HepG2 (cell line): ENCODE measurements at regions not wholly inside any gene's neighbourhood (a gene's known extent, or its start where the extent isn't known, plus 50 kb on each side); places are given as distances from the start of the nearest gene placed in this dataset.

Experiments used
- ATAC-seq: fragments of 200-7000 bp; cut with Tn5 transposase; 3 replicates; pipeline ENCODE4 v1.9.1; 2020; ENCODE audit warnings: mild to moderate bottlenecking, moderate library complexity
- BruUV-seq: library from RNA; stranded (reverse); fragments of 400-500 nt; replicated peaks from 2 replicates; lab custom pipeline; 2021; lab: Mats Ljungman, UMichigan
- CTCF ChIA-PET: fragments of 300-600 bp; formaldehyde crosslinking; extraction: SDS; loops from one replicate; lab custom pipeline; 2021; ENCODE audit warnings: low total read pairs, inconsistent platforms, low intra/inter-chr PET ratio; lab: Yijun Ruan, JAX
- POLR2A ChIA-PET: fragments of 350-600 bp; sonication (Branson Sonifier 250); formaldehyde crosslinking; loops from one replicate; lab custom pipeline; 2020; ENCODE audit warnings: antibody characterized with exemption, inconsistent platforms; lab: Yijun Ruan, JAX
- DNase-seq: peaks from one replicate; pipeline ENCODE4 v3.0.0-alpha.2; 2015; ENCODE audit warnings: low spot score
- FAIRE-seq: peaks from 3 replicates; lab custom pipeline; 2011; peaks lifted over from hg19 to GRCh38; lab: Jason Lieb, UNC
- H2AFZ ChIP-seq: one replicate; pipeline ENCODE4 v1.6.1; 2011; ENCODE audit warnings: low read length, inconsistent platforms
- H3K27ac ChIP-seq: fragments of 300-600 bp; 3 replicates; pipeline ENCODE4 v1.8.0; 2011; ENCODE audit warnings: mixed run types, mild to moderate bottlenecking, mixed read lengths, low read length, inconsistent platforms; ENCODE audit not compliant: insufficient read depth; ENCODE audit errors: extremely low read length
- H3K27me3 ChIP-seq, 2 experiments: fragments of 200-600 bp in 1 of 2; 2 replicates in 1 of 2; 3 replicates in 1 of 2; pipeline versions ENCODE4 v1.6.0 to v1.8.0; 2011; ENCODE audit warnings: low read length in 2 of 2, mild to moderate bottlenecking in 2 of 2, moderate library complexity in 2 of 2, inconsistent platforms in 1 of 2; ENCODE audit not compliant: insufficient read depth in 2 of 2, control insufficient read depth in 1 of 2
- H3K36me3 ChIP-seq, 2 experiments: fragments of 200-600 bp in 1 of 2; replicated peaks in 1 of 2; 2 replicates in 1 of 2; 3 replicates in 1 of 2; pipeline versions ENCODE4 v1.5.1 to v1.8.0; 2011; ENCODE audit warnings: low read length in 2 of 2, inconsistent platforms in 1 of 2; ENCODE audit not compliant: insufficient read depth in 2 of 2, control insufficient read depth in 1 of 2
- H3K4me1 ChIP-seq: 2 replicates; pipeline ENCODE4 v1.5.1; 2012; ENCODE audit warnings: low read length, inconsistent platforms; ENCODE audit not compliant: insufficient read depth
- H3K4me2 ChIP-seq: 2 replicates; pipeline ENCODE4 v1.6.0; 2011; ENCODE audit warnings: low read depth, low read length, inconsistent platforms
- H3K4me3 ChIP-seq, 3 experiments: fragments of 200-600 bp in 1 of 3; sonication (generic), shearing (Covaris generic) in 1 of 3; replicated peaks in 1 of 3; 2 replicates each; pipeline ENCODE4 v1.5.1; 2011 to 2016; ENCODE audit warnings: low read length in 3 of 3, inconsistent platforms in 2 of 3, low read depth in 2 of 3, mild to moderate bottlenecking in 2 of 3, control low read depth in 1 of 3, mixed read lengths in 1 of 3; ENCODE audit not compliant: insufficient read depth in 1 of 3
- H3K79me2 ChIP-seq: one replicate; pipeline ENCODE4 v1.6.1; 2011; ENCODE audit warnings: low read length, inconsistent platforms; ENCODE audit not compliant: insufficient read depth
- H3K9ac ChIP-seq: 2 replicates; pipeline ENCODE4 v1.6.0; 2011; ENCODE audit warnings: mild to moderate bottlenecking, low read depth, low read length, inconsistent platforms; ENCODE audit not compliant: insufficient read depth
- H3K9me3 ChIP-seq: 2 replicates; pipeline ENCODE4 v1.5.1; 2012; ENCODE audit warnings: mild to moderate bottlenecking, low read length
- H4K20me1 ChIP-seq: 2 replicates; pipeline ENCODE4 v1.6.0; 2011; ENCODE audit warnings: inconsistent platforms, mild to moderate bottlenecking, low read length, moderate library complexity; ENCODE audit not compliant: insufficient read depth
- BRF2 ChIP-seq: sonication (generic); formaldehyde crosslinking; IDR thresholded peaks from 2 replicates; pipeline ENCODE4 v1.8.1; 2022; ENCODE audit warnings: mild to moderate bottlenecking, missing genetic modification reagents
- CEBPG ChIP-seq: IDR thresholded peaks from 2 replicates; pipeline ENCODE4 v1.6.1; 2016
- IRX3 ChIP-seq: sonication (generic); formaldehyde crosslinking; IDR thresholded peaks from 2 replicates; pipeline ENCODE4 v1.8.1; 2023; ENCODE audit warnings: mild to moderate bottlenecking, low read depth, missing genetic modification reagents, borderline replicate concordance
- KLF15 ChIP-seq: sonication (generic); formaldehyde crosslinking; IDR thresholded peaks from 2 replicates; pipeline ENCODE4 v1.8.1; 2023; ENCODE audit warnings: borderline replicate concordance, mild to moderate bottlenecking, inconsistent platforms, missing genetic modification reagents, mixed read lengths
- MAF1 ChIP-seq: sonication (generic); formaldehyde crosslinking; IDR thresholded peaks from 2 replicates; pipeline ENCODE4 v1.5.0; 2020; ENCODE audit warnings: missing genetic modification reagents, borderline replicate concordance
- MTA3 ChIP-seq: sonication (generic); formaldehyde crosslinking; IDR thresholded peaks from 2 replicates; pipeline ENCODE4 v1.4.0; 2020; ENCODE audit warnings: missing genetic modification reagents
- MXI1 ChIP-seq: IDR thresholded peaks from 3 replicates; pipeline ENCODE4 v1.6.1; 2012; ENCODE audit warnings: low read depth, low read length, inconsistent platforms, borderline replicate concordance
- ZHX1 ChIP-seq: sonication (generic); formaldehyde crosslinking; IDR thresholded peaks from 2 replicates; pipeline ENCODE4 v1.8.1; 2022; ENCODE audit warnings: low read depth, mild to moderate bottlenecking, missing genetic modification reagents
- ZNF333 ChIP-seq: sonication (generic); formaldehyde crosslinking; IDR thresholded peaks from 2 replicates; pipeline ENCODE4 v1.4.0; 2020; ENCODE audit warnings: mild to moderate bottlenecking, missing genetic modification reagents, borderline replicate concordance
- ZNF691 ChIP-seq: sonication (generic); formaldehyde crosslinking; IDR thresholded peaks from 2 replicates; pipeline ENCODE4 v1.4.0; 2020; ENCODE audit warnings: missing genetic modification reagents, low read depth, mild to moderate bottlenecking, borderline replicate concordance
- ZNF878 ChIP-seq: sonication (generic); formaldehyde crosslinking; IDR thresholded peaks from 2 replicates; pipeline ENCODE4 v1.8.1; 2023; ENCODE audit warnings: mild to moderate bottlenecking, missing genetic modification reagents, moderate library complexity
- WGBS: methylation state at CpG from one replicate; pipeline ENCODE4 v1.1.6; 2017; ENCODE audit warnings: low lambda C conversion rate; 5-methylcytosine and 5-hydroxymethylcytosine counted together
- in situ Hi-C: cut with HindIII; loops from 2 replicates; pipeline ENCODE4 v1.10.0; 2017; ENCODE audit warnings: low pct_unique_long_range_greater_than_20kb; ENCODE audit not compliant: extremely low pct_ligation_motif_present
- intact Hi-C: fragments of 100-400 bp; cut with micrococcal nuclease; formaldehyde crosslinking; loops from one replicate; pipeline ENCODE4 v1.10.0; 2022; ENCODE audit not compliant: unreplicated experiment

GRCh38 chr12:98374007-98374406 lies 141.4 kb upstream of the TMPO start:
- no TSS peak for BruUV-seq
- H3K36me3 ChIP-seq, result no peaks in the 10 kb centered on the region
- no peak for FAIRE-seq

More at GRCh38 chr12:98374007-98374406, 141.4 kb upstream of the TMPO start:
- Histone ChIP-seq H3K4me2 (no peak overlapping the region), H3K27ac (no peak overlapping the region), H4K20me1 (no peaks in the 10 kb centered on the region), H3K27me3 (no peaks in the 10 kb centered on the region; a peak in 1 of 5 replicates), H3K4me3 (no peak overlapping the region), H3K9ac (no peak overlapping the region)
- POLR2A ChIA-PET, result no interaction called here
- in situ Hi-C loops, result no loop called here
- DNase-seq, result no peak
- intact Hi-C loops, result loop anchor here (5.0 to 10.0 kb wide), 3 partner anchors 369 to 1797 kb away; no protein-coding TSS in a partner anchor
- TF ChIP-seq BRF2 (CRISPR knock-in tag) (no peak), IRX3 (CRISPR knock-in tag) (no peak), ZNF878 (CRISPR knock-in tag) (no peak), MTA3 (CRISPR knock-in tag) (no peak), ZHX1 (CRISPR knock-in tag) (no peak), MAF1 (no peak), ZNF333 (CRISPR knock-in tag) (no peak), ZNF691 (CRISPR knock-in tag) (no peak), CEBPG (CRISPR knock-in tag) (no peak), KLF15 (CRISPR knock-in tag) (no peak), MXI1 (no peak)
- TF ChIP-seq, all 625 proteins: peak for 0
- WGBS, result 0% methylated on average over 1 of the region's 1 CpG
- CTCF ChIA-PET, result no interaction called here
- Histone ChIP-seq H3K9me3 (no peaks in the 10 kb centered on the region), H3K4me1 (no peaks in the 10 kb centered on the region), H2AFZ (no peak overlapping the region), H3K79me2 (no peaks in the 10 kb centered on the region)
- ATAC-seq, result peak; percentile 72; the same call in 2 of the 3 replicates
